ENCODE measurements at regions not wholly inside any gene's neighbourhood (a gene's known extent, or its start where the extent isn't known, plus 50 kb on each side); places are given as distances from the start of the nearest gene placed in this dataset.

DNA sequence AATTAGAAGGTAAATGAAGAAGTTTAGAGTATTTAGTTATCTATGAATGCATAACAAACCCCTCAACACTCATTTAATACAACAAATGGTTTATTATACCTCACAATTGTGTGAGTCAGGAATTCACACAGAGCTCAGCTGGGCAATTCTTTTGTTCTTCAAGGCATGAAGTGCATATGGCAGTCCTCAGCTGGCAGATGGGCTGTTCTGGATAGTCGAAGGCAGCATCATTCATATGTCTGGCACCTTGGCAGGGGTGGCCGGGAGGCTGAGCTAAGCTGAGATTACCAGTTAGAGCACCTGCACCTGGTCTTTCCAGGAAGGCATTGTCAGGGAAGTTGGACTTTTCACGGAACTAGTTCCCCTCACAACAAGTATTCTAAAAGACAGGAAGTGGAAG is 286.2 kb upstream of the DUSP10 start:
- no peak for TF ChIP-seq ARNT (IDR thresholded peaks at IDR 0.05)
- TF ChIP-seq FOXM1 (IDR thresholded peaks at IDR 0.05; ENCODE audit: borderline replicate concordance) = no peak
- TF ChIP-seq TARDBP (IDR thresholded peaks at IDR 0.05) = no peak
- TF ChIP-seq, protein P1, sequence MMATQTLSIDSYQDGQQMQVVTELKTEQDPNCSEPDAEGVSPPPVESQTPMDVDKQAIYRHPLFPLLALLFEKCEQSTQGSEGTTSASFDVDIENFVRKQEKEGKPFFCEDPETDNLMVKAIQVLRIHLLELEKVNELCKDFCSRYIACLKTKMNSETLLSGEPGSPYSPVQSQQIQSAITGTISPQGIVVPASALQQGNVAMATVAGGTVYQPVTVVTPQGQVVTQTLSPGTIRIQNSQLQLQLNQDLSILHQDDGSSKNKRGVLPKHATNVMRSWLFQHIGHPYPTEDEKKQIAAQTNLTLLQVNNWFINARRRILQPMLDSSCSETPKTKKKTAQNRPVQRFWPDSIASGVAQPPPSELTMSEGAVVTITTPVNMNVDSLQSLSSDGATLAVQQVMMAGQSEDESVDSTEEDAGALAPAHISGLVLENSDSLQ (IDR thresholded peaks at IDR 0.05) = no peak
- no peak for TF ChIP-seq SUZ12 (IDR thresholded peaks at IDR 0.05)
- TF ChIP-seq SP1 (IDR thresholded peaks at IDR 0.05) = no peak
- TF ChIP-seq BHLHE40 (IDR thresholded peaks at IDR 0.05; ENCODE audit: borderline replicate concordance) = no peak
- TF ChIP-seq ZNF384 (IDR thresholded peaks at IDR 0.05) = no peak
- no peak for TF ChIP-seq ELF4 (IDR thresholded peaks at IDR 0.05)
